ENCODE measurements at regions not wholly inside any gene's neighbourhood (a gene's known extent, or its start where the extent isn't known, plus 50 kb on each side); places are given as distances from the start of the nearest gene placed in this dataset.

- no peaks in the 10 kb centered on the region for H3K27me3 ChIP-seq (ENCODE audit: control insufficient read depth in 2 of 2, insufficient read depth in 2 of 2, low read length in 2 of 2)
- CTCF ChIA-PET (ENCODE audit: low intra/inter-chr PET ratio) = no interaction called here
- no peak overlapping the region for H3K27ac ChIP-seq (ENCODE audit: extremely low read depth, low read depth, low read length)
- FAIRE-seq (no peak), DNase-seq (ENCODE audit: extremely low read depth in 1 of 4, low spot score in 3 of 4) (no peak), ATAC-seq (no peak)
- no peaks in the 10 kb centered on the region for H3K4me1 ChIP-seq (replicated peaks in 1 of 2; ENCODE audit: control insufficient read depth in 2 of 2, insufficient read depth in 2 of 2, low read length in 2 of 2)
- no peak overlapping the region for H3K4me3 ChIP-seq
- intact Hi-C loops (cut with micrococcal nuclease) (no loop called here), in situ Hi-C loops (cut with MboI) (no loop called here)
- no peak overlapping the region for H3K9ac ChIP-seq (ENCODE audit: insufficient read depth in 1 of 2, low read depth in 2 of 2, low read length in 2 of 2)
- BruUV-seq (replicated peaks) = no TSS peak
- no peaks in the 10 kb centered on the region for H3K36me3 ChIP-seq (ENCODE audit: control insufficient read depth, insufficient read depth, low read length)
- POLR2A ChIA-PET = no interaction called here
- 0% methylated on average over 4 of the region's 4 CpGs for WGBS (ENCODE audit: insufficient coverage, low coverage, missing lambda C conversion rate)
- H3K9me3 ChIP-seq (replicated peaks; ENCODE audit: control insufficient read depth, insufficient read depth, low read depth, low read length) = no peaks in the 10 kb centered on the region
- no peak overlapping the region for H2AFZ ChIP-seq (ENCODE audit: low read depth, low read length)
- no peaks in the 10 kb centered on the region for H4K20me1 ChIP-seq (replicated peaks; ENCODE audit: control insufficient read depth, insufficient read depth, low read length)
- no peaks in the 10 kb centered on the region for H3K9me1 ChIP-seq (ENCODE audit: control insufficient read depth, insufficient read depth, low read length)
- no peak overlapping the region for H3K4me2 ChIP-seq (ENCODE audit: insufficient read depth, low read length)
- no peaks in the 10 kb centered on the region for H3K79me2 ChIP-seq (ENCODE audit: control insufficient read depth, insufficient read depth, low read length)
- TF ChIP-seq ZMIZ1 (IDR thresholded peaks at IDR 0.05; ENCODE audit: low read depth in 2 of 2, low read length in 2 of 2) = no peak
- TF ChIP-seq TCF3 (CRISPR knock-in tag; IDR thresholded peaks at IDR 0.05) = no peak
- no peak for TF ChIP-seq ATF4 (CRISPR knock-in tag; IDR thresholded peaks at IDR 0.05)
- no peak for TF ChIP-seq IFI16 (CRISPR knock-in tag; IDR thresholded peaks at IDR 0.05)
- no peak for TF ChIP-seq CLOCK (CRISPR knock-in tag; IDR thresholded peaks at IDR 0.05; ENCODE audit: borderline replicate concordance)
- TF ChIP-seq TAF9B (IDR thresholded peaks at IDR 0.05; ENCODE audit: partially characterized antibody) = no peak
- TF ChIP-seq RAD21 (CRISPR knock-in tag; conservative IDR thresholded peaks at IDR 0.05 in 1 of 2, IDR thresholded peaks at IDR 0.05 in 1 of 2) = no peak
- no peak for TF ChIP-seq TCFL5 (CRISPR knock-in tag; conservative IDR thresholded peaks at IDR 0.05)
- no peak for TF ChIP-seq HMG20B (CRISPR knock-in tag; IDR thresholded peaks at IDR 0.05)
- no peak for TF ChIP-seq ZNF79 (CRISPR knock-in tag; IDR thresholded peaks at IDR 0.05; ENCODE audit: low read depth)
- no peak for TF ChIP-seq NR2F6 (CRISPR knock-in tag; IDR thresholded peaks at IDR 0.05)
- no peak for TF ChIP-seq E2F1 (CRISPR knock-in tag; IDR thresholded peaks at IDR 0.05)
- no peak for TF ChIP-seq PRPF4 (IDR thresholded peaks at IDR 0.05; ENCODE audit: insufficient read depth, low read depth, low read length, poor library complexity, severe bottlenecking)
- no peak for TF ChIP-seq HNRNPLL (IDR thresholded peaks at IDR 0.05; ENCODE audit: low read depth, low read length, poor library complexity, severe bottlenecking)
- TF ChIP-seq MXI1 (IDR thresholded peaks at IDR 0.05; ENCODE audit: low read depth, low read length) = no peak
Measured at GRCh38 chr15:94145046-94145445, 86.3 kb upstream of the MCTP2 start.

All from K562 (cell line).